NB4 (cell line): ENCODE measurements at regions not wholly inside any gene's neighbourhood (a gene's known extent, or its start where the extent isn't known, plus 50 kb on each side); places are given as distances from the start of the nearest gene placed in this dataset.

Source experiments
- POLR2A ChIP-seq: IDR thresholded peaks from 2 replicates; pipeline ENCODE4 v1.6.1; 2011; ENCODE audit warnings: mild to moderate bottlenecking; ENCODE audit not compliant: insufficient read length; ENCODE audit errors: extremely low read depth
- TF ChIP-seq, protein P1 (sequence below): IDR thresholded peaks from one replicate; pipeline ENCODE4 v1.5.1; 2012; ENCODE audit warnings: low read depth, low read length
- TF ChIP-seq, protein P2 (sequence below): IDR thresholded peaks from 2 replicates; pipeline ENCODE4 v1.6.1; 2011; ENCODE audit warnings: low read depth, low read length

GRCh38 chr4:127357765-127358164 is 275.0 kb upstream of the INTU start:
- TF ChIP-seq POLR2A, result no peak
- TF ChIP-seq, protein P1, sequence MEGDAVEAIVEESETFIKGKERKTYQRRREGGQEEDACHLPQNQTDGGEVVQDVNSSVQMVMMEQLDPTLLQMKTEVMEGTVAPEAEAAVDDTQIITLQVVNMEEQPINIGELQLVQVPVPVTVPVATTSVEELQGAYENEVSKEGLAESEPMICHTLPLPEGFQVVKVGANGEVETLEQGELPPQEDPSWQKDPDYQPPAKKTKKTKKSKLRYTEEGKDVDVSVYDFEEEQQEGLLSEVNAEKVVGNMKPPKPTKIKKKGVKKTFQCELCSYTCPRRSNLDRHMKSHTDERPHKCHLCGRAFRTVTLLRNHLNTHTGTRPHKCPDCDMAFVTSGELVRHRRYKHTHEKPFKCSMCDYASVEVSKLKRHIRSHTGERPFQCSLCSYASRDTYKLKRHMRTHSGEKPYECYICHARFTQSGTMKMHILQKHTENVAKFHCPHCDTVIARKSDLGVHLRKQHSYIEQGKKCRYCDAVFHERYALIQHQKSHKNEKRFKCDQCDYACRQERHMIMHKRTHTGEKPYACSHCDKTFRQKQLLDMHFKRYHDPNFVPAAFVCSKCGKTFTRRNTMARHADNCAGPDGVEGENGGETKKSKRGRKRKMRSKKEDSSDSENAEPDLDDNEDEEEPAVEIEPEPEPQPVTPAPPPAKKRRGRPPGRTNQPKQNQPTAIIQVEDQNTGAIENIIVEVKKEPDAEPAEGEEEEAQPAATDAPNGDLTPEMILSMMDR, result no peak
- TF ChIP-seq, protein P2, sequence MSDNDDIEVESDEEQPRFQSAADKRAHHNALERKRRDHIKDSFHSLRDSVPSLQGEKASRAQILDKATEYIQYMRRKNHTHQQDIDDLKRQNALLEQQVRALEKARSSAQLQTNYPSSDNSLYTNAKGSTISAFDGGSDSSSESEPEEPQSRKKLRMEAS, result no peak
